NCI-H1092 treated with DMSO at 0.1 percent for 48 hours (cell line): ENCODE measurements at regions not wholly inside any gene's neighbourhood (a gene's known extent, or its start where the extent isn't known, plus 50 kb on each side); places are given as distances from the start of the nearest gene placed in this dataset.

Experiments used
- DNase-seq: peaks from one replicate; lab custom pipeline; 2025; lab: John Stamatoyannopoulos, UW

DNA sequence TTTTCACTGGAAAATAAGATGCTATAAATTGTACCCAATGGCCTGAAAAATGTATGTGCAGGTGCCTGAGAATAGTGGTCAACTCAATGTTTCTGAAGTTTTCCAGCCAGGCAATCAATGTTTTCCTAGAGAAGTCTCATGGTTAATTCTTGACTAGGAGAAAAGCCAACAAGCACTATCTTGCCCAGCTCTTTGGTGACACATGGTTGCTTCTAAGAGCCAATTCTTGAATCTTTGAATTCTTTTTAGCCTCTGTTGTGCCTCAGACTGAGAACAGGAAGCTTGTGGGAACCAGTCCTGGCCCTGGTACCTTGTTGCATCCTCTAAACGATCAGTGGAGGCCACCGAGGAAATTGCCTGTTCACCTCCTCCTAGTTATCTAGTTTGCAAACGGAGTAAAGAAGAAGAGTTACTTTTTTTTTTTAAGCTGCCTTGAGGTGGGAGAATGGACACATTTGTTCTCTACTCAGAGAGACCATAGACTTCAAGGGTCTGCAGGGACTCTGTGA, 144.0 kb upstream of the MKLN1 start:
- no peak for DNase-seq

DNA sequence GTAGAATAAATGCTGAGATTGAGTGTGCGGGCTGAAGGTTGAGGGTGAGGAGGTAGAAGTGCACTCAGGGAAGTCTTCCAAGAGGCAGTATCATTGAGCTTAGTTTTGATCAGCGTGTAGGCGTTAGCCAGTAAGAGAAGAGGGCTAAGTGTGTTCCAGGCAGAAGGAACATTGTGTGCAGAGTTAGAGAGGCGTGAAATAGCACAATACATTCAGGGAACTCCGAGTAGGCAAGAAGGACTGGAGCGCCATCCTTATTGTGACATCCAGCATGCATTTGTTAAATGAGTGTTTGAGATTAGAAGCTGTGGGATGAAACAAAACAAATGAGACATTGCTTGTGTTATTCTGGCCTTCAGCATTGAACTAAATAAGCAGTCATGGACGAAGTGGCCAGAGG, 140.9 kb upstream of the MKLN1 start:
- DNase-seq: no peak

DNA sequence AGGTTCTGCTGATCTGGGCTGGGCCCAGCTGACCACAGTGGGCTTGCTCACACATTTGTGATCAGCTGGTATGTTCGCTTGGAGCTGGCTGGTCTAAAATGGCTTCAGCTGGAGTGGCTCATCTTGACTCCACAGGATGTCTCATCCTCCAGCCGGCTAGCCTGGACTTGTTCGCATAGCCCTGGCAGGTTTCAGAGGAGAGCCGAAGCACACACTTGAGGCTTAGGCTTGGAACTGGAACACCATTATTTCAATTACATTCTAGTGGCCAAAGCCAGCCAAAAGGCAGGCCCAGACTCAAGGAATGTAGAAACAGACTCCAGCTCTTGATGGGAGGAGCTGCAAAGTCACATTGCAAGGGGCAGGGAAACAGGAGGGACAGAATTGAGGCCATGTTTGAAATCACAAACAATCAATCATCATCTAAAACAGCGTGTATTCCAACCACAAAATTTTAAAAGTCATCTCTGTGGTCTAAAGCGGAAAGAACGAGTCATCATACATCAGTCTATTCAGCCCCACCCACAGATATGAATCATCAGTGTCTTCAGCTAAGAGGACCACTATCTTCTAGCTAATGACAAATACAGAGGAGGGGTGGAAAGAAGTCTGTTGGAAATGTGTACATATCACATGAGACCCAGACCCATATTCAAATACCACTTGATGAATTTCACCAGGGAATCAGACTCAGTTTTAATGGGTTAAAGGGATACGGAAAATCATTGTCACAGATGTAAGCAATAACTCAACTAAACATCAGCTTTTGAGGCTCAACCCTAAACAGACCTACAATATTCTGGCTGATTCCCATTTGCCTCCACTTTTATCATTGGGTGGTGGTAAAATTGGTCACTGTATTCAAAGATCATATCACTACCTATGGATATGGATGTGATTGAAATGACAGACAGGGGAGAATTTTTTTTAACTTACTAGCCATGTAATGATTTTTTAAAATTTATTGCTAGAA, 139.0 kb upstream of the MKLN1 start:
- no peak for DNase-seq

DNA sequence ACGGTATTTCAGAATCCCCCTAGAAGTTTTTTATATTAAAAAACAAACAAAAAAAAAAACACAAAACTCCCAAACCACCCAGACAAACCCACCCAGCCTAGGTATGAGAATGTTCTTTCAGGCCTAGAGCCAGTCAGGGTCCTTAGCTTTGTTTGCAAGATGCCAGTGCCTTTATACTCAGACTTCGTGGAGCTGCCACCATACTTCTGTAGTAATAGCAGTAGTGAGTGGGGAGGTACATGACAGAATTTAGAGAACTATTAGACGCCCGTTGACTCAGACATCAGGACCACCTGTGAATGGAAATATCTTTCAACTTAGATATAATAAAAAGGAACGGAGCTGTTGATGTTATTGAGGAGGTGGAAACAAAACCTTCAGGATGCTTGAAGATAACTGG, 138.2 kb upstream of the MKLN1 start:
- DNase-seq: no peak

DNA sequence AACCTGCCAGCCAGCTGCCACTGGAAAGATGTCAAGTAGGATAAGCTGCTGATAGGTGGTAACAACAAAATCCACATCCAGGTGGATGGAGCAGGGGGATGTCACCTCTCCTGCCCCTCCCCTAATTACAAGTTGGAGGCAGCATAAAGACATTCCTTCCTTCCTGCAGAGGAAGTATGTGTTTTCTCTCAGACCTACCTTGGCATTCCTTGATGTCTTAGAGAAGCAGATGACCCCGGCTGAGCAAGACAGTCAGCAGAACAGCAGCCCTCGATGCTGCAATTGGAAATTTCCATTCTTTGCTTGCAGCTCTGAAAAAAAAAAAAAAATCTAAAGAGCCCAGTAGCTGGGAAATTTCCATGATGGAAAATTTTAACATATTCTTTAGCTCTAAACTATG, 137.5 kb upstream of the MKLN1 start:
- DNase-seq: no peak

DNA sequence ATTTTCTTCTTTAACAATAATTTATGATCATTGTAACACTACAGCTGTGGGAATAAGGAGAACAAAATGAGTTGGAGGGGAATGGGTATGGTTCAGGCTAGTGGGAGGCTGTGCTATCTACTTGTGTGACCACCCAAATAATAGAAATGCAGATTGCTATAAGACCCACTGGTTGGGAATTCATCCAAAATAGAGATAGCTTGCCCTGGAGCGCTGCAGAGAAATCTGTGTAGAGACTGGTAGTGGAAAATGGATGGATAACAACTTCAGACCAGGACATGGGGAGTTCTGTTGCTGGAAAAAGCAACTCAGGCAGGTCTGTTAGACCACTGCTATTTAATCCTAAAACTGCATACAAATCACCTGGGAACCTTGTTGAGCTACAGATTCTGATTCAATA, 137.1 kb upstream of the MKLN1 start:
- no peak for DNase-seq

DNA sequence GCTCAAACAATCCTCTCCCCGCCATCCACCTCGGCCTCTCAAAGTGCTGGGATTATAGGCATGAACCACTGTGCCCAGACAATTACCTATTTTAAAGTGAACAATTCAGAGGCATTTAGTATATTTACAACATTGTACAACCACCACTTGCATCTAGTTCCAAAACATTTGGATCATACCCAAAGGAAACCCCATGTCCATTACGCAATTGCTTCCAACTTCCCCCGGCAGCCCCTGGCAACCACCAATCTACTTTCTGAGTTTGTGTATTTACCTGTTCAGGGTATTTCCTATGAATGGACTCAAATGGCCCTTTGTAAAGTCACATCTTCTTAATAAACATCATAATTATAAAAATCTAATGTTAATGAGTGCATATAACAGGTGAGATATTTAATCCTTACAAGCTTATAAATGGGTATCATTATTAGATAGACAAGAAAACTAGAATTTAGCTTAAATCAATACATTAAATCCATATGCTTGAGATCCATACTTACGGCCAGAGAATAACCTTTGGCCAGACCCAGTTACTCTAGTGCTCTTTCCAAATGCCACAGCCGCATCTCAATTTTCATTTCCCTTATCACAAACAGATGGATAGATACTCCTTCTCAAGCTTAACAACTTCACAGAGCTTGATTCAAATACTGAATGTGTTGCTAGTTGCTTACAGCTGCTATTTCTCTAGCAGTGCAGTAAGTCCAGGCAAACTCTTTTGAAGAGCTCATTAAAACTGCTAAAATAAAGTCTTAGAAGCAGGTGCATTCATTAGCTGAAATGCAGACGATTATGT, 133.4 kb upstream of the MKLN1 start:
- DNase-seq: peak; percentile 8

DNA sequence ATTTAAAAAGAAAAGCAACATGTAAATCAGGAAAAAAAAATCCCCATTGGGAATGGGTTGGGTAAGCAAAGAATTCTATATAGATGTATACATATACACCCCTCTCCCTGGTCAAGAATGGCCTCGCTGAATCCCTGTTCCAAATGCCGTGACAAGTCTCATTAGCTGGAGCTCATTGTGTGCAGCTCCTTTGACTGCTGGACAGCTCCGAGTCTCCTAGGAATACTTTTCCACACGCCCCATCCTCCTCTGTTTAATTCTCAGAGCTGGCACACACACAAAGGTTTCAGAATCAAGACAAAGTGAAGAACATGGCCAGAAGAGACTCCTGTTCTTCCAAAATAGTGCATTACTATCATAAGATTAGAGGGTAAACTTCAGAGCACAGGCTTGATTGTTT, 130.9 kb upstream of the MKLN1 start:
- DNase-seq: no peak

DNA sequence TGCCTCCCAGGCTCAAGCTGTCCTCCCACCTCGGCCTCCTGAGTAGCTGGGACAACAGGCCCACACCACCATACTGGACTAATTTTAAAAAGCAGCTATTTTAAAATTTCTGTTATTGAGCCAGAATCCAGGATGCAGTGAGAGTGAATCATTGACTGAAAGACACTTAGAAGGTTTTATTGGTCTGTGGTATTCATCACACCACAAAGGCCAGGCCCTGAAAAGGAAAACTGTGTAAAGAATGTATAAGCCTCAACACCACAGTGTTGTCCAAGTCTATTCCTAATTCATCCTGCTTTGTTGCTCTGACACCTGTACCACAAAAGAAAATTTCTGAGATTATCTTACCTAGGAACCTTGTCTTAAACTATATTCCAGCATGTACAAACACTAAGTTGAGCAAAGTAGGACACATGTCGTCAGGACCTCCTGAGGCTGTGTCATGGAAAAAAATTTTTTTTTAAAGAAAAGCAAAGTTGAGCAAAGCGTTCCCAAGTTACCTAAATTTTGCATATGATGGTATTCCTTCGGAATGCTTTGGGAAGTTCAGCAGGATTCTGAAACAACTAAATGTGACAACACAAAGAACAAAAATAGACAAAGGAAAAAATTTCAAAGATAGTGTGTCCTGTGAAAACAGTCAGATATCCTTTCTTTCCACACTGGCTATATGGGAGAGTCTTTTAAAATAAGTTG, 129.6 kb upstream of the MKLN1 start:
- no peak for DNase-seq

DNA sequence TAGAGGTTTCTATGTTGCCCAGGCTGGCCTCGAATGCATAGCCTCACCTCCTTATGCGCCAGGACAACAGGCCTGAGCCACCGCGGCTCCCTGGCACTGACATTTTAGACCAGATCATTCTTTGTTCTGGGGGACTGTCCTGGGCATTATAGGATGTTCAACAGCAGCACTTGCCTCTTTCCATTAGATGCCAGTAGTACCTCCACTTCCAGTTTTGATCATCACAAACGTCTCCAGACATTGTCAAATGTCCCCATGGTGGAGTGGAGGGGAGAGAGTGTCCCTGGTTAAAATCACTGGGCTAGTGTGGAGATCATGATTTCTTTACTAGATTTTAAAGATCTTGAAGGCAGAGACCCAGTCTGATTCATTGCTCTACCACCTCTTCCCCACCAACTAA, 125.2 kb upstream of the MKLN1 start:
- no peak for DNase-seq

DNA sequence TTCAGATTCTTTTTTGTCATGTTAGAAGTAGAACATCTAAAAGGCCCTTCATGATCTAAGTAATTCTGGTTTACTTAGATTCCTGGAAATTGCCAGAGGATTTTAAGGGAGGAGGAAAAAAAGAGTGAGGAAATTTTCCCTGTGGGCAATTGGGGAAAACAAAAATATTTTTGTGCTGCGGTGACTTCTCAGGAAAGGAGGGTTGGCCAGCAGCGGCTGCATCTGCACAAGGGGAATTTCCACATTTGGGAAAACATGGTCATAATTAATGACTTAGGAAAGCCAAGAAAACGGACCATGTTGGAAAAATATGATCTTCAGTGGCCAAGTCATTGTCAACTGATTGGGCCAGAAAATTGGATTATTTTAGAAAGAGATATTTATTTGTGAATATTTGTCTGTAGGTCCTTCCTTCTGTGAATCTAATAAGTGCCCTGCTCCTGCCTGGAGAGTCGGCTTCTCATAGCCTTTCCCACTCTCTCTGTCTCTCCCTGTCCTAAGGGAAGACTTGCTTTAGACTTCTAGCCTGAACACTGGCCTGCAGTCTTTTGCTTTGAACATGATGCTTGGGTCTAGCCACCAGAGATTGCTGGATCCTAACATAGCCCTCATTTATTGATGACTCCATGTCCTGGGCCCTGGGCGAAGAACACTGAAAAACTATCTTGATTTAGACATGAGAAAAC, 124.2 kb upstream of the MKLN1 start:
- DNase-seq: no peak

DNA sequence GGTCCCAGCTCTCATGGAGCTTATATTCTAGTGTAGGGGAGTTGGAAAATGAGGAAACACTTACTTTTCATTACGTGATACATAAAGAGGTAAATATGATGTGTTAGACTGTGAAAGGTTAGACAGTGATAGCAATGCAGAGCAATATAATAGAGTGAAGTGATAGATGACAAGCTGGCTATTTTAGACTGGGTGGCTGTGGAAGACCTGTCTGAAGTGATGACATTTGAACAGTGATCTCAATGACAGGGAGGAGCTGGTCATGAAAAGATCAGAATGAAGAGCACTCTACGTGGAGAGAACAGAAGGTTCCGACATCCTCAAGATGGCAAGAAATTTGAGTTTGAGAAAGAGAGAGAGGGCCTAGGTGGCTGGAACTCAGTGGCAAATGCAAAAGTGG, 118.9 kb upstream of the MKLN1 start:
- DNase-seq: no peak

DNA sequence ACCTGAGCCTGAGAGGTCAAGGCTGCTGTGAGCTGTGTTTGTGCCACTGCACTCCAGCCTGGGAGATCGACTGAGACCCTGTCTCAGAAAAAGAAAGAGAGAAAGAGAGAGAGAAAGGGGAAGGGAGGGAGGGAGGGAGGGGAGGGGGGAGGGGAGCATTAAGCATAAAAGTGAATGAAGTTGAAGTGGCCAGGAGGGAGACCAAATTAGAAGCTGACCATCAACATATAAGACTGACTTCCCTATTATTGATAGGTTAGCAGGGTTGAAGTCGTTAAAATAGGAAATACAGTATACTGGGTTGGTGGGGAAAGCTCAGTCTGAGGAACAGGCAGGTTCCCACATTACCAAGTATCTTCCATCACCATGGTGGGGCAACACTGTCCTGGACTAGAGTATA, 117.1 kb upstream of the MKLN1 start:
- DNase-seq: no peak

DNA sequence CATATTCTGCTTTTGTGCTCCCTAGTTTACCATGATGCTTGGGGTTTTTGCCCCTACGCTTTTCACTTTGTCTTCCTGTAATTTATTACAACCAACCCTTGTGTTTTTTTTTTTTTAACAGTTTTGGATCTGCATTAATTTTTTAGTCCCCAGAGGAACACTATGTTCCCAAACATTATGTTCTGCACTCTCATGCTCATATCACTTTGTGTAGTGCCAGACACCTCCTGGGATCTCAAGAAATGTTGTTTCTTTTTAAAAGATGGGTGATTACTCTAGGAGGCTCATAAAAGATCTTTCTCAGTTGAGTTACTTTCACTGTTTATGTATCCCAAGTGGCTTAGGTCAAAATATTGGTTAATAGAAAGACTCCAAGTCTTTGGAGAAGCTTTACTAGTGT, 116.2 kb upstream of the MKLN1 start:
- DNase-seq: no peak

DNA sequence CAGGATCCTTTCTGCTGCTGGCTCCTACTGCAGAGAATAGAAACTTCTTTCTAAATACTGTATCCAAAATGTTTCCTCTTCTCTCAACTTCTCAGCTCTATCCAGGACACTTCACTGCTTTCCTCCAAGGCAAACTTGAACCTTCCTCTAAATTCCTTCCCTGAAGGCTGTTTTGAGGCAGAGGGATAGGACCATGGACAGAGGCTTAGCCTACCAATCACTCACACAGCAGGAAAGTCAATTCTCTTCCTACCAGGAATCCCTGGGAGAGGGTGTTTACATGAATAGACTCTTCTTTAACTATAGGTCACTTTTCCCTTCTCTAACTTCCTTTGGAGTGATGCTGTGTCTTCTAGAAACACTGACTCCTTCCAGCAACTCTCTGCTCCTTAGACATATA, 115.6 kb upstream of the MKLN1 start:
- no peak for DNase-seq

DNA sequence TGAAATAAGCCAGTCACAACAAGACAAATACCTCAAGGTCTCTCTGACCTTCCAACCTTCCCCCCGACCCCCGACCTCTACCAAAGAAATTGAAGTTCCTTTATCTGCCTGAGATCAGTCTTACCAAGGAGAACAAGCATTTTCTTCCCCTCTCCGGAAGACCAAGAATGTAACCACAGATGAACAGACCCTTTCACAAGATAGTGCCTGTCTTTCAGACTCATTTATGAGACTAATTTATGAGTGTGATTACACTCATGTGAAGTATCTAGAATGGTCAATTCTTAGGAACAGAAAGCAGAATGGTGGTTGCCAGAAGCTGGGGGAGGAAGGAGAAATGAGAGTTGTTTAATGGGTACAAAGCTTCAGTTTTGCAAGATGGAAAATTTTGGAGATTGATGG, 108.9 kb upstream of the MKLN1 start:
- no peak for DNase-seq

DNA sequence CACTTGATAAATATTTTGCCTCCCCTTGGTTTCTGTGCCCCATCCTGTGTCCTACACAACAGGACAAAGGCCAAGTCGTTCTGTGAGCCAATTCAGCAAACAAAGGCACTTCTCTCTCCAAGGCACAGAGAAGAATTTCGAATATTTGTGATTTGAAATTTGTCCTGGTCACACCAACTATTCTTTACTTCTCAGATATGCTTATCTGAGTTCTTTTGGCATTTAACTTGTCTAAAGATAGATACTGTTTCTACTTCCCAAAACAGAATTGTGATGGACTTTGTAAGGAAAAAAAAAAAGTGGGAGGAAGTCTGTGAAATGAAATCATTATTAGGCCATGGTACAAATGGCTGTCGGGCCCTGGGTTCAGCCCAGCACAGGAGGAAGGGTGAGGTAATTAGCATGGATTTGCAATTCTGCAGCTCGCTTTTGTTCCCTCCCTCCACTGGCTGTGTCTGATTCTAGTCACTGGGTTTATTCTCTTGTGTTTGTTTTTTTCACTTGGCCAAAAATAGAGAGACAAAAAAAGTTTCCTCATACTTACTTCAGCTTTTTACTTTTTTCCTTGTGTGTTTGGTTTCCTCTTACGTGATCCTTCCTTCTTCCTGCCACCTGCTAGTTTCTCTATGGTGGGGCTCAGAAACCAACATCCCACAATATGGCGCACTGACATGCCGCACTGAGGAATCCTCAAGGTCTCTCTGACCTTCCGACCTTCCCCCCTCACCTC, 108.2 kb upstream of the MKLN1 start:
- DNase-seq: no peak

DNA sequence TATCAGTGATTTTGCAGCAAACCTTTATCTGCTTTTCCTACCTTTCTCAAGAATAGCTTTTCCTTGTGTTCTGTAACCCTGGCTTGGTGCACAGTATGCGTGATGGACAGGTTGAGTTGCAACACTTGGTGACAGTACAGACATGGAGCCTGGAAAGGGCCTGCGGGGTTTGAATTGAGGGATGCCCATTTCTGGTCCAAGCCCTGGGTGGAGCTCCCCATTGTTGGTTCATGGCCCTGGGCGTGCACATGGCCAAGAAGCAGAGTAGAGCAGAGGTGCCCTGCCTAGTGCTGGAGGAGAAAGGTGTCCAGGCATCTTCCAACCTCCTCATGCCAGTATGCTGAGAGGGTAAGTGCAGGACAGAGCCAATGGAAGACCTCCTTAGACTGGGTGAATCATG, 106.6 kb upstream of the MKLN1 start:
- DNase-seq: no peak

DNA sequence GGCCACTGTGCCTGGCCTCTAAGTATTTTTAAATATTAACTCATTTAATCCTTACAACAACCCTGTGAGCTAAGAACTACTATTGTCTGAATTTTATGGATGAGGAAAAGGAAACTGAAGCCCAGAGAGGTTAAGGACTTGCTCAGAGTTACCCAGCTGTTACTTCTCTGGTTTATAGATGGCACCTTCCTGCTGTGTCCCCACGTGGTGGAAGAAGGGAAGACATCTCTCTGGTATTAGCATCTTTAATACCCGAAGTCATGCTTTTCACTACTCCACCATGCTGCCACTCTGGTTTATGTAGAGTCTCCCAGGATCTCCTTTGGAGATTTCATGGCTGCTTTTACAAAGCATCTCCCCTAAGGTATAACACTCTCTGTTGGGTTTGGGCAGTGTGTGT, 105.5 kb upstream of the MKLN1 start:
- DNase-seq: no peak

DNA sequence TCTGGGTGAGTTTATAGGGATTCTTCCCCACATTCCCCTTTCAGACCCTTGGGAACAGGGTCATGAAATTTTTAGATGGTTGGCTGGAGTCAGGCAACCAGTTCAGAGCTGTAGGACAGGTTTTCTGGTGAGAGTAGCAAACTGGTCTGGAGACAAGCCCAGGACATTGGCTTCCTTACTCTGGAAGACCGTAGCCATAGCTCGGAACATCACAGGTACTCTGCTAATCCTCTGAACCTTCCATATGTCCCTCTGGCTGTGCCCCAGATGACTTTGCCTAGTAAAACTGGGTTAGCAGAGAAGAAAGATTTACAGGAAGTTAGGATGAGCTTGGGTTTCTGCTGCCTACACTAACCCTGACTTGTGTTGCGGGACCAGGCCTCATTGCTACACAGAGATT, 104.5 kb upstream of the MKLN1 start:
- no peak for DNase-seq

DNA sequence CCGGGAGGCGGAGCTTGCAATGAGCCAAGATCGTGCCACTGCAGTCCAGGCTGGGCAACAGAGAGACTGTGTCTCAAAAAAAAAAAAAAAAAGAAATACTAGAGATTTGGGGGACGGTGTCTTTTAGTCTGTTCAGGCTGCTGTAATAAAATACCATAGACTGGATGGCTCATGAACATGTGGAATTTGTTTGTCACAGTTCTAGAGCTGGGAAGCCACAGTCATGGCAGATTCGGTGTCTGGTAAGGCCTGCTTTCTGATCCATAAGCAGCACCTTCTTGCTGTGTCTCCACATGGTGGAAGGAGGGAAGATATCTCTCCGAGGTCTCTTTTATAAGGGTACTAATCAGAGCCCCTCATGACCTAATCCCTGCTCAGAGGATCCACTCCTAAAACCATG, 102.7 kb upstream of the MKLN1 start:
- no peak for DNase-seq
